Ishikawa (cell line): ENCODE measurements at regions not wholly inside any gene's neighbourhood (a gene's known extent, or its start where the extent isn't known, plus 50 kb on each side); places are given as distances from the start of the nearest gene placed in this dataset.

ENCODE experiments used
- CEBPB ChIP-seq: IDR thresholded peaks from 2 replicates; pipeline ENCODE4 v1.6.1; 2012
- CREB1 ChIP-seq: IDR thresholded peaks from 2 replicates; pipeline ENCODE4 v1.6.1; 2012; ENCODE audit warnings: low read depth
- EGR1 ChIP-seq: IDR thresholded peaks from 2 replicates; pipeline ENCODE4 v1.6.1; 2012
- EP300 ChIP-seq: IDR thresholded peaks from 2 replicates; pipeline ENCODE4 v1.6.1; 2012; ENCODE audit warnings: borderline replicate concordance
- FOXM1 ChIP-seq: IDR thresholded peaks from 2 replicates; pipeline ENCODE4 v1.6.1; 2012; ENCODE audit warnings: low read depth, borderline replicate concordance
- NFIC ChIP-seq: IDR thresholded peaks from 2 replicates; pipeline ENCODE4 v1.6.1; 2012
- RAD21 ChIP-seq: IDR thresholded peaks from 2 replicates; pipeline ENCODE4 v1.6.1; 2012; ENCODE audit warnings: low read depth
- TAF1 ChIP-seq: IDR thresholded peaks from 2 replicates; pipeline ENCODE4 v1.6.1; 2012; ENCODE audit warnings: low read depth, mild to moderate bottlenecking
- TCF12 ChIP-seq: IDR thresholded peaks from 2 replicates; pipeline ENCODE4 v1.6.1; 2012; ENCODE audit warnings: low read depth
- TEAD4 ChIP-seq: IDR thresholded peaks from 2 replicates; pipeline ENCODE4 v1.6.1; 2012
- YY1 ChIP-seq: IDR thresholded peaks from 2 replicates; pipeline ENCODE4 v1.6.1; 2012; ENCODE audit warnings: low read depth
- ZBTB7A ChIP-seq: IDR thresholded peaks from 2 replicates; pipeline ENCODE4 v1.6.1; 2012; ENCODE audit warnings: low read depth
- TF ChIP-seq, protein P1 (sequence below): IDR thresholded peaks from 2 replicates; pipeline ENCODE4 v1.6.1; 2012
- TF ChIP-seq, protein P2 (sequence below): IDR thresholded peaks from 2 replicates; pipeline ENCODE4 v1.6.1; 2012; ENCODE audit warnings: low read depth, mild to moderate bottlenecking
- TF ChIP-seq, protein P3 (sequence below): IDR thresholded peaks from 2 replicates; pipeline ENCODE4 v1.6.1; 2012

DNA sequence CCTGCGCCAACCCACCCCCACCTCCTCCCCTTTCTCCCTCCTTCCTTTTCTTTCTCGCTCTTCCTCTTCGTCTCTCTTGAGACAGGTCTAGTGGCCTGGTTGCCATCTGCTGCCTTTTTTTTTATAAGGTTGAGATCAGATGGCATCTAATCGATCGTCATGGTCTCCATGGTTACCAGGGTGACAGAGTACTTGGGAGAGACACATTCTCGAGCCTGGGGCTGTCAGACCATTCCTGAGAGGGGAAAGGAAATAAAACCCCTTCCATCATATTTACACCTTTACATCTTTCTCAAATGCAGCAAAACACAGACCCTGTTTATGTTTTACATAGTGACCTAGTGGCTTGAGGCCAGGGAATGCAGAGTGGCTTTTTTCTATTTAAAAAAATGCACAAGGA lies 53.5 kb upstream of the SLC22A15 start:
- TF ChIP-seq RAD21 = no peak
- TF ChIP-seq, protein P1, sequence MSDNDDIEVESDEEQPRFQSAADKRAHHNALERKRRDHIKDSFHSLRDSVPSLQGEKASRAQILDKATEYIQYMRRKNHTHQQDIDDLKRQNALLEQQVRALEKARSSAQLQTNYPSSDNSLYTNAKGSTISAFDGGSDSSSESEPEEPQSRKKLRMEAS = no peak
- no peak for TF ChIP-seq TCF12
- no peak for TF ChIP-seq EGR1
- TF ChIP-seq TEAD4 = no peak
- TF ChIP-seq CEBPB = no peak
- TF ChIP-seq NFIC = no peak
- TF ChIP-seq, protein P2, sequence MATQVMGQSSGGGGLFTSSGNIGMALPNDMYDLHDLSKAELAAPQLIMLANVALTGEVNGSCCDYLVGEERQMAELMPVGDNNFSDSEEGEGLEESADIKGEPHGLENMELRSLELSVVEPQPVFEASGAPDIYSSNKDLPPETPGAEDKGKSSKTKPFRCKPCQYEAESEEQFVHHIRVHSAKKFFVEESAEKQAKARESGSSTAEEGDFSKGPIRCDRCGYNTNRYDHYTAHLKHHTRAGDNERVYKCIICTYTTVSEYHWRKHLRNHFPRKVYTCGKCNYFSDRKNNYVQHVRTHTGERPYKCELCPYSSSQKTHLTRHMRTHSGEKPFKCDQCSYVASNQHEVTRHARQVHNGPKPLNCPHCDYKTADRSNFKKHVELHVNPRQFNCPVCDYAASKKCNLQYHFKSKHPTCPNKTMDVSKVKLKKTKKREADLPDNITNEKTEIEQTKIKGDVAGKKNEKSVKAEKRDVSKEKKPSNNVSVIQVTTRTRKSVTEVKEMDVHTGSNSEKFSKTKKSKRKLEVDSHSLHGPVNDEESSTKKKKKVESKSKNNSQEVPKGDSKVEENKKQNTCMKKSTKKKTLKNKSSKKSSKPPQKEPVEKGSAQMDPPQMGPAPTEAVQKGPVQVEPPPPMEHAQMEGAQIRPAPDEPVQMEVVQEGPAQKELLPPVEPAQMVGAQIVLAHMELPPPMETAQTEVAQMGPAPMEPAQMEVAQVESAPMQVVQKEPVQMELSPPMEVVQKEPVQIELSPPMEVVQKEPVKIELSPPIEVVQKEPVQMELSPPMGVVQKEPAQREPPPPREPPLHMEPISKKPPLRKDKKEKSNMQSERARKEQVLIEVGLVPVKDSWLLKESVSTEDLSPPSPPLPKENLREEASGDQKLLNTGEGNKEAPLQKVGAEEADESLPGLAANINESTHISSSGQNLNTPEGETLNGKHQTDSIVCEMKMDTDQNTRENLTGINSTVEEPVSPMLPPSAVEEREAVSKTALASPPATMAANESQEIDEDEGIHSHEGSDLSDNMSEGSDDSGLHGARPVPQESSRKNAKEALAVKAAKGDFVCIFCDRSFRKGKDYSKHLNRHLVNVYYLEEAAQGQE = no peak
- no peak for TF ChIP-seq YY1
- no peak for TF ChIP-seq EP300
- no peak for TF ChIP-seq CREB1
- TF ChIP-seq, protein P3, sequence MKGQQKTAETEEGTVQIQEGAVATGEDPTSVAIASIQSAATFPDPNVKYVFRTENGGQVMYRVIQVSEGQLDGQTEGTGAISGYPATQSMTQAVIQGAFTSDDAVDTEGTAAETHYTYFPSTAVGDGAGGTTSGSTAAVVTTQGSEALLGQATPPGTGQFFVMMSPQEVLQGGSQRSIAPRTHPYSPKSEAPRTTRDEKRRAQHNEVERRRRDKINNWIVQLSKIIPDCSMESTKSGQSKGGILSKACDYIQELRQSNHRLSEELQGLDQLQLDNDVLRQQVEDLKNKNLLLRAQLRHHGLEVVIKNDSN = no peak

DNA sequence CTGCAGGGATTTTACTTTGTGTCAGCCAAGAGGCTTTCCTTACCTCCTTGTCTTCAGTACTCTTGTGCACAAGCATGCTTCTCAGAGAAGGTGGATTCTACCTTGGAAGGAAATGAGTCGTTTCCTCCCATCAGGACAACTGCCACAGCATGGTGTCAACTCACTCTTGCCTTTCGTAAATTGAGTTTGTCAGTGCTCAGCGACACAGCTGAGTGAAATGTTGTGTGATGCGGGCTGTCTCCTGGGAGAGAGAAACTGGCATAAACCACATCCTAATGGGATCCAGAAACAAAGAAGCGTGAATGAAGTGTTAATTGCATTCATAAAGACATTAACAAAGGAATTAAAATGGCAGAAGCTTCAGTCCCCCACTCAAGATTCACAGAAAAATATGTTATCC lies 51.5 kb upstream of the SLC22A15 start:
- TF ChIP-seq FOXM1 (no peak), CEBPB (no peak), TEAD4 (no peak), ZBTB7A (no peak), EP300 (no peak), YY1 (no peak)

DNA sequence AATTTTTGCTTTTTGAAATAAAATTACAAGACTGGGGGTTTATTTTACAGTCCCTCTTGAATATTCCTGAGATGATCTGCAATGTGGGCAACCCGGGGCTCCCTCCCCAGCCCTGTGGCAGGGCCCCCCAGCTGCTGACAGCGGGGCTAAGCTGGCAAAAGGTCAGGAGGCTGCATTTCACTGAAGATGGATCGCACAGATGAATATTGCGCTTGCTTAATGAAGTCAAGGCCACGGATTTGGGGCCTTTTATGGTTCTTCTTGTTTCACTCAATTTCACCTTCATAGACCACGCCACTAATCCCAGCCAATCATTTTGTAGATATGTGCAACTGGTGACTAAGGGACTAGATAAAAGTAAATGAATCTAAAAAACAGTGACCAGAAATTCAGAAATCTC lies 50.8 kb upstream of the SLC22A15 start:
- TF ChIP-seq, protein P1 = no peak
- TF ChIP-seq EP300 = no peak
- no peak for TF ChIP-seq CREB1
- no peak for TF ChIP-seq FOXM1
- no peak for TF ChIP-seq ZBTB7A
- TF ChIP-seq TCF12 = no peak
- TF ChIP-seq YY1 = no peak
- TF ChIP-seq TEAD4 = no peak
- TF ChIP-seq, protein P2 = no peak
- TF ChIP-seq, protein P3 = no peak
- no peak for TF ChIP-seq CEBPB
- no peak for TF ChIP-seq NFIC
- TF ChIP-seq TAF1 = no peak
- no peak for TF ChIP-seq RAD21
- TF ChIP-seq EGR1 = no peak
